ENCODE measurements at regions not wholly inside any gene's neighbourhood (a gene's known extent, or its start where the extent isn't known, plus 50 kb on each side); places are given as distances from the start of the nearest gene placed in this dataset.

DNA sequence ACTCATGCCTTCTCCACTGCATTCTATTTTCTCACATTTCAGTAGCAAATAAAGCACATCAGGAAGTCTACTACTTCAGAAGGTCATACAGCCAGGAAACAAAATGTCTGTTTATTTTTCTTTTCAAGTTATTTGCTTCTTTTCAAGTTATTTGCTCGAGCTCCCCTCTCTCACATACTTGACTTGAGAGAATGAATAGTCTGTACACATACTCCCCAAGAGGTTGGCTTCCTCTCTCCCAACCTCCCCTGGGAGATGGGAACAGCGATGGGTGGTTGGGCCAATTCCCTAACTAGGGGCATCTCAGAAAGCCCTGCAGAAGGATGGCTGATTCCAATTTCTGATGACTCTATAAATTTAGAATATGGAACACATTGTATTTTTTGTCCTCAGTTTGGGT is 64.7 kb upstream of the PTPN13 start:
- no peak for DNase-seq (ENCODE audit: low read depth)

DNA sequence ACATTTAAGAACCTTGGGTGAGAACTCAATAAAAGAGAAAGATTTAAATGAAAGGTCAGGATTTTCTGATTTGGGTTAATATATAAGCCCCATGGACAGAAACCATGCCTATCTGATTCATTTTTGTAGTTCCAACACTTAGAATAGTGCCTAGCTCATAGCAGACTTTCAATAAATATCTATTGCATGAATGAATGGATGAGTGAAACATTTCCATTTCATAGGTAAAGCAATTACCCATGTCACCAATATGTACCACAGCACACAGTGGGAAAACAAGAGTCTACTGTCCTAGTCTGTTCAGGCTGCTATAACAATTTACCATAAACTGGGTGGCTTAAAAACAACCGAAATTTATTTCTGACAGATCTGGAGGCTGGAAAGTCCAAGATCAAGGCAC is 63.9 kb upstream of the PTPN13 start:
- DNase-seq (ENCODE audit: low read depth) = no peak

DNA sequence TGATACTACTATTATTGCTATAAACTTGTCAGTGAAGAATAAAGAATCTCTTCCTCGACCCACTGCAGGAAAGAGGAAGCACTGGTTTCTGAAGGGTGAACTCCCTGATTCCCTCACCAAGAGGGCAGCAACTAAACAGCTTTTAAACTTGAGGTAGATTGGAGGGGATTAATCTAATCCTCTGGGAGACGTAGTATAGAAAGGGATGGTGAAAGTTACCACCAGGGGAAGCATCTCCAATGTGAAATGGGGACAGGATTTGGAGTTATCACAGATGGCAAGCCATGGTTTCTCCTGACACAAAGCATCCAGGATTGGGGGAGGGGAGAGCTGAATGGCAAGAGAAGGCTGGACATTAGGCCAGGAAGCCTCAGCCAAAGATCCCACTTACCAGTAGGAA is 62.7 kb upstream of the PTPN13 start:
- DNase-seq (ENCODE audit: low read depth) = no peak

DNA sequence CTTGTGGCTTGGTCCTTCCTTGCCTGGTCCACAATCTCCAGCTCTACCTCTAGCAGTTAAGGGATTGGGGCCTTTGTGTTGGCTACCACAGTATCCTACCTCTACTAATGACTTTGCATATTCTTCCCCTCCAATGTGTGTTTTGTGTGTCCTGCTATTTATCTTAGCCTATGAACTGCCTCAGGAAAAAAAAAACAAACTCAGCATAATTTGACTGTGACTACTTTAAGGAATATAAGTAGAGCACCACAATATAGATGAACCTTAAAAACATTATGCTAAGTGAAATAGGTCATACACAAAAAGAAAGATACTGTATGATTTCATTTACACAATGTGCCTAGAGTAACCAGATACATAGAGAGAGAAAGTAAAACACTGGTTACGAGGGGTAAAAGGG is 61.3 kb upstream of the PTPN13 start:
- no peak for DNase-seq (ENCODE audit: low read depth)

DNA sequence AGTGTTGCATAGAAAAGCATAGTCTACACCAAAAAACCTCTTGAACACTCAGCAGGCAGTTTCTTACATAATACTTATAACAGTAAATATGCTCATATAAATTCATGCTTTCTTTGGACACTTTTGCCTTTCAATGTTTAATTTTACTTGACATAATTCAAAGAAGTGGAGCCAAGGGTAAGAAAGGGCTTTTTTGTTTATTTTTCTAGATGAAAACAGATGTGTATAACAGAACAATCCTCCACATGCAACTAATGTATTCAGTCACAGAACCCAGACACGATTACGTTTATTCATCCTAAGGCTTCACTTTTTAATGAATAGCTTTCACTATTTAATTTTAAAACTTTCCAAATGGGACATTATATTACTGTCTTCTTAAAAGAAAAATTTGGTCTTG is 58.0 kb upstream of the PTPN13 start:
- DNase-seq (ENCODE audit: low read depth) = no peak

DNA sequence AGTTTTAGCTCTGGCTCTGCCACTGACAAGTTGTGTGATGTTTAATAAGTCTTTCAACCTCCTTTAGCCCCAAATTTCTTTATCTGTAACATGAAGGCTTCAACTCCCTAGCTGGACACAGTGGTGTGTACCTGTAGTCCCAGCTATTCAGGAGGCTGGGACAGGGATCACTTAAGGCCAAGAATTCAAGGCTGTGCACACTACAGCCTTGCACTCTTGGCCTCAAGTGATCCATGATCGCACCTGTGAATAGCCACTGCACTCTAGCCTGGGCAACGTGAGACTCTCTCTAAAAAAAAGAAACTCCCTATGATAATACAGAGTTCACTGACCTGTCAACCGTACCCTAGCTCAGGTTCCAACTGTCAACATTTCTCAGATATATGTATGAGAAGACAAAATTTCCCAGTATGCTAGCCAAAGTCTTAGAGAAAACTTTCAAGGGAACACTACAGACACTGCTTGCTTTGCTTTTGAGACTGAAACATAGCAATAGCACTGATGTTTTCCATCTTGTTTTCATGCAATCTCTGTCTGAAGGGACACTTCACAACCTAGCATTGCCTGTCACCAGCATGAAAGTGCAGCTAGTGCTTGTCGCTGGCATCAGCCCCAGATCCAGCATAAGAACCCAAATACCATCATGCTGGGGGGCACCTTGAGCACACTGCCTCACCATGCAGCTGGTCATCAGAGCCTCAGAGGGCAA is 51.6 kb upstream of the PTPN13 start:
- no peak for DNase-seq (ENCODE audit: low read depth)

DNA sequence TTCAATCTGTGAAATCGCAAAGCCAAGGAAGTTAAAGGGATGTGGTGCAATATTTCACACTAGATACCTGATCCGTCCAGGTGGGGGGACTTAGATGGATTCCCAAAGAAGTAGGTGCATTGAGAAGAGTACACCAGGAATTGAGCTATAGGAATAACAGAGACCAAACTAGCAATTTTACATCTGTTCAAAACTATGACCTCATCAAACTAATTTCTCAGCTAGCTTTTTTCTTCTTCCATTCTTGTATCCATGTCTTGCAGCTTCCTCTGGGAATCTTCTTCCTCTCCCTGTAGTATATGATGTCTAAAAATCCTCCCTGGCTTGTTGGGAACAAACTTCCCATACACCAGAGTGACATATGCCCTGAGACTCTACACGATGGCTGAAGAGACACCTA is 51.0 kb upstream of the PTPN13 start:
- DNase-seq (ENCODE audit: low read depth) = no peak

DNA sequence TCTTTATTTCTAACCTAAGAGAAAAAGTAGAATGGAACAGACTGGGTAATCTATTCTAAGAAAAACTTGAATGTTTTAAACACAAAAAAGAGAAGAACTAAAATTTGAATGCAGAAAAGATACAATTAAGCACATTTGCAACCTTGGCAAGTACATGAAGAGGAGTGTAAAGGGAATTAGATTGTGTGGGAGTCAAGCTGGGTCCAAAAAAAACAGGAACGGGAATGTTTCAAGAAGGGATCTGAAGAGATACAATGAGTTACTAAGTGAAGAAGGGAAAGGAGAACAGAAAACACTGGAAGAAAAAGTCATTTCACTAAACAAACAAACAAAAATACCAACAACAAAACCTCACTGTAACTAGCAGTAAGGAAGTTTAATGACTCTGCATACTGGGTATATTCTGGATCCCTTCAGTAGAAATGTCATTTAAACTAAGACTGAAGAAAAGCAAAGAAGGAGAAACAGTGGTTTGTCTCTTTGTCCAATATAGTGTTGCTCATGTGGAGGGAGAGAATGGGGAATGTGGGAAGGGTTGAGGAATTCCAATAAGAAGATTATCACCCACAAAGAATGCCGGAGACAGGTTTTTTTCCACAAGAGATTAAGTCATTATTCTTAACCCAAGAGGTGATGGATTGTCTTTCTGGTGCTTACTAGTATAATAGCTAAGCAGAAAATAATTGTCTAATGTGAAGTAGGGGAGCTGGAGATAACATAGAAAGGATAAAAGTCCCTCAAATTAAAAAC is 50.4 kb upstream of the PTPN13 start:
- DNase-seq (ENCODE audit: low read depth) = peak; percentile 10

DNA sequence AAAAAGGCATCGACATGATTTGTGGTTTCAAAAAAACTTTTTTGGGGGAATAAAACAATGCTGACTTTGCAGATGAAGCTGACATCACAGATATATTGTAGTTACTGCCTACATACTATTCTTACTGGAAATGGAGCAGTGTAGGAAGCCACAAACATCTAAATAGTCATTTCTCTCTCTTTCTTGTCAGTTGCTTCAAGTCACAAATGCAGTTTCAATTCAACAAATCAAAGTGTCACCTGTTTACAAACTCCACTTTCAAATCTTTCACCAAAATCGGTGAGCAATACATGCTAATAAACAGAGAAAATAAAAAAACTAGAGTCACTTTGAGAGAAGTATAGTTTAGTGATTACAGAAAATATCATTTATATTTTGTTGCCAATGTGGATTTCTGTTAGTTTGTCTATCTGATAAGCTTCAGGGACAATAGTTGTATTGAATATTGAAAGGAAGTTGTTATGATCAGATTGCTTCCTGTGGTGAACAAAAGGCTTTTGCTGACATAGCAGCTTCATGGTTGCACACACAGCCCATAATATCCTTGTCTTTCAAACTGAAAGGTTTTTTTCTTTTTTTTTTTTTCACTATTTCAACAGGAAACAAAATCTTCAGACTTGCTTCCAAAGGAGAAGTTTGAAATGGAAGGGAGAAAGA is 49.7 kb upstream of the PTPN13 start:
- DNase-seq (ENCODE audit: low read depth) = no peak
